Stimulated activated CD8-positive, alpha-beta memory T cell treated with anti-CD3 and anti-CD28 coated beads, Interleukin-15, amount 100 ng/mL, for 1 hour (primary cell): ENCODE measurements at regions not wholly inside any gene's neighbourhood (a gene's known extent, or its start where the extent isn't known, plus 50 kb on each side); places are given as distances from the start of the nearest gene placed in this dataset.
"Not testable (repeated sequence)": the region's sequence is repeated elsewhere in the genome, so short reads cannot be mapped to it uniquely, and the experiment has no call there.

ENCODE experiments used
- DNase-seq: peaks from one replicate; pipeline ENCODE4 v3.0.0-alpha.2; 2020; ENCODE audit warnings: low read depth

DNA sequence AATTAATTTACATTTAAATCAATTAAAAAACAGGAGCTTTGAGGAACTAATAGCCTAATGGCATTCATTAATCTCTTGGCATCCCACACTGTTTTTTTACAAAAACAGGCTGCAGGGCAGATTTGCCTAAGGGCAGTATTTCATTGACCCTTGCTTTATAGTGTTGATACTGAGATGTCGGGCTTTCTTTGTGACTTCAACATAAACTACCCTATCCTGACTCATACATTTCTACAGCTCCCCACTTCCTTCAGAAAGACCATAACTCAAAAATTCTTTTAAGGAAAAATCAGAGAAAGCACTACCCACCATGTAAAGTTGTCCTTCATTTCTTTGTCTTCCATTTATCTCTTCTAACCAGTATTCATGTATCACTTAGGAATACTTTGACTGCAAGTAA is 92.2 kb upstream of the NT5E start:
- DNase-seq: no peak

DNA sequence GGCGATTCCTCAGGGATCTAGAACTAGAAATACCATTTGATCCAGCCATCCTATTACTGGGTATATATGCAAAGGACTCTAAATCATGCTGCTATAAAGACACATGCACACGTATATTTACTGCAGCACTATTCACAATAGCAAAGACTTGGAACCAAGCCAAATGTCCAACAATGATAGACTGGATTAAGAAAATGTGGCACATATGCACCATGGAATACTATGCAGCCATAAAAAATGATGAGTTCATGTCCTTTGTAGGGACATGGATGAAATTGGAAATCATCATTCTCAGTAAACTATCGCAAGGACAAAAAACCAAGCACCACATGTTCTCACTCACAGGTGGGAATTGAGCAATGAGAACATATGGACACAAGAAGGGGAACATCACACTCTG is 93.1 kb upstream of the NT5E start:
- not testable (repeated sequence) for DNase-seq

DNA sequence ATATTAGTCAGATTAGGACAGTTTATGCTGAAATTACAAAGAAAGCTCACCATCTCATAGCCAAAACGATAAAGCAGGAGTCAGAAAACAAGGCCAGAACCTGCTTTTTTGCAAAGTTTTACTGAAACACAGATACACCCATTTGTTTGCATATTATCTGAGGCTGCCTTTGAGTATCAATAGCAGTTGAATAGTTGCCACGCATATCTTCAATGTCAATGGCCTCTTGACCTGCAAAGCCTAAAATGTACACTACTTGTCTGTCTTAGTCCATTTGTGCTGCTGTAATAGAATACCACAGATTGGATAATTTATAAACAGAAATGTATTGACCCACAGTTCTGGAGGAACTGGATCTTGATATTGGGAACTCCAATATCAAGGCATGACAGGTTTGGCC is 94.1 kb upstream of the NT5E start:
- DNase-seq: no peak

DNA sequence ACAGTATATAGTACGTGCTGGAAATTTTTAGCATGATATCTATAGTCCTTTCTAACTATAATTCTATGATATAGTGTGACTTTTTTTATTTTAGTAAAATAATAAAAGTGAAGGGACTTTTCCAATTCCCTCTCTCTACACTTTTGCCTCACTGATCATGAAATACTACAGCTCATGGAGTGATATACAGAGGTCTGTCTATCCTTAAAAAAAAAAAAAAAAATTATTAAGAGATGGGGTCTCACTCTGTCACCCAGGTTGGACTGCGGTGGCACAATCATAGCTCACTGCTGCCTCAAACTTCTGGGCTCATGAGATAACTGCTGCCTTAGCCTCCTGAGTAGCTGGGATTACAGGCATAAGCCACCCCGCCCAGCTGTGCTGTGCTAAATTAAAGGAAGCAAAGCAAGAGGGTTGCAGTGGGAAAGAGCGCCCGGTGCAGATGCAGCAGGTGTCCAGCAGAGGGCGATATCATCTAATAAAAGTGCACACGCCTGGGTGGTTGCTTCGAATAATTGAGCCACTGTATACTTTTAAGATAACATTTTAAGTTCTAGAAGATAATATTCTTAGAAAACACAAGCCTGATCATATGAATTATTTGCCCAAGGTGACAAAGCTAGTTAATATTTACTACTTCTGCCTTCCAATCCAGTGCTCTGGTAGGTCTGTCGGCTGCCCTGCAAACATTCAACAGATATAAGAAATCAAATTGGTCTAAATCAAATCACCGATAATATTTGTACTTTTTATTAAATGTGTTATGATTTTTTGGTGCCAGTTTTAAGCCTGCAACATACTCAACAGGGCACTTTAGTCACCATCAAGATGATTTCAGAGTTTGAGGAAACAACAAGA is 94.9 kb upstream of the NT5E start:
- peak; percentile 46 for DNase-seq

DNA sequence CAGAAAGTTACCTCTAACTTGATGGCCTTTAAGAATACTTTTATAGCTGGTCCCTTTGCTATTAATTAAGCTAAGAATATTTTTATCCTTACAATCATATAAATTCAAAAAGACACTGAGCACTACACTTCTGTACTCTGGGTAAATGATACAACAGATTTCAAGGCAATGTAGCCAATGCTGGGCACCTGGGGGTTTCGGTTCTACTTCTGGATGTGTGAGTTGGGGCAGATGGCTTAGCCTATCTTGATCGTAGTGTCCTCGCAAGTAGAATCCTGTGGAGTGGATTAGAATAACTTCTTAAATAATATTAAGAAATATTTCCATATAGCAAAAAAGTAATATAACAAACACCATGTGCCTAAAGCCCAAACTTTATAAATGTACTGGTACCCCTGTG is 96.9 kb upstream of the NT5E start:
- DNase-seq: no peak

DNA sequence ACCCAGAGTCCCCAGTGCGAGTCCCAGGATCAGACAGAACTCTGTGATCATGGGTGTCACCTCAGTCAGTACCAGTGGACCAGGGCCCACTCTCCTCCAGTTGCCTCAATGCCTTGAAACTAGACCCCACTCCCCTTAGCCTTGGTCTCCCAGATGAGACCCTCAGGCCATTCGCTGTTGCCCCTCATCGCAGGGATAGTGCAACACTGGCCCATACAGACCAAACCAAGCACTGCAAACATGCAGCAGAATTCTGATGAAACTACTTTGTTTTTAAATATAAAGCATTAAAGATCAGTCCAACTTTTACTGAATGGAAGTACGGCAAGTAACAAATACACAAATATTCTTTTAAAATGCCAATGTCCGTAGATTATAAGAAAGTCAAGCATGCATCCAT is 101.2 kb upstream of the NT5E start:
- DNase-seq: no peak

DNA sequence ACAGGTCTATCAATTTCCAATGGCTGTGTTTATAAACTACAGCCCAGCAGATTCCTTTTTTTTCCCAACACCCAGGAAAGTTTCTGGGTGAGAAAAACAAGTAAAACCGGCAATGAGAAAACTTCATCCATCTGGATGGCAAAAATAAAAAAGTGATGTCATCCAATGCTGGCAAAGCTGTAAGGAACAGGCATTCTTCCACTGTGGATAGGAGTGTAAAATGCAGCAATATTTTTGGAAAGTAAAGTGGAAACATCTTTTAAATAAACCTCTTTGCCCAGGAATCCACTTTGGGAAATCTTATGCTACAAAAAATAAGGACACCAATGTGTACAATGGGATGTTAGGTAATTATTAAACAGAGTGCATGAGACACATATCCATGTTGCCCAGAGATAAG is 102.1 kb upstream of the NT5E start:
- DNase-seq: no peak

DNA sequence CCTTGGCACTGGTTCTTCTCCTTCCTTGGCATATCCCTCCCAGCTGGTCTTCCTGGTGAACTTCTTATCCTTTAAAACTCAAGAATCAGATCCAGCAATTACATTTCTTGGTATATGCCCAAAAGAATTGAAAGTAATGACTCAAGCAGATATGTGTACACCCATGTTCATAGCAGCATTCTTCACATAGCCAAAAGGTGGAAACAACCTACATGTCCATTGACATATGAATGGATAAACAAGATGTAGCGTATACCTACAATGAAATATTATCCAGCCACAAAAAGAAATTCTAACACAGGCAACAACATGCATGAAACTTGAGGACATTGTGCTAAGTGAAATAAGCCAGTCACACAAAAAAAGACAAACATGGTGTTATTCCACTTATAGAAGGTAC is 103.7 kb upstream of the NT5E start:
- DNase-seq: no peak

DNA sequence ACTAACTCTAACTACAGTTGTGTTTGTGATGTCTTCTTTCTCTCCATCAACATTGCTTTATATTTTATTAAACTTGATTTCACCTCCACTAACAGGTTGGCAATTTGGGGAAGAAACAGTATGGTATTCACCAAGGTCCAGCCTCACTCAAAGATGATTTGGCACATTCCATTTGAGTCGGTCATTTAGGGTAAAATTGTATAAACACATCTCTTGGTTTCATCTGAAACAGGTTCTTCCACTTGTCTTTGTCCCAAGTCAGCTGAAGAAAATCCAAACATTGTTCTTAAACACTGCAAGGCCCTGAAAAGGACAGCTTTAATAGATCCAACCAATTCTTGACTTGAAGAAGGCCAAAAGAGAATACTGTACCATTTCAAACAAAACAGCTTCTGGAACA is 104.9 kb upstream of the NT5E start:
- no peak for DNase-seq

DNA sequence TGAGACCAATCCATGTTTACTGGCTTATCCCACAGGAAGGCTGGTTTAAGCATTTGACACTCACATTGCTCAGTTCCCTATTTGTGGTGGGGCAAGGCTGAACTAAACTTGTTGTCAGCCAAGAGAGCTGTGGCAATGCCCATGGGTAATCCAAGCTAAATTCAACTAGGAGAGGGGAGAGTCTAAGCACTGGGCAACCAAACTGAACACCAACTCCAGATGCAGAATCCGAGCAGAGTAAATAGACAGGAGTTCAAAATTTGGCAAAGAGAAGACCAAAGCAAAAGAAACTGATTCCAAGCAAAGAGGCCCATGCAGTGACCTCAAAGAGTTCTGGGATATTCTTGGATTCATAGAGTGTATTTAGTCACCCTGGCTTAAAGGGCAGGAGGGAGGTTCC is 106.5 kb upstream of the NT5E start:
- DNase-seq: no peak

DNA sequence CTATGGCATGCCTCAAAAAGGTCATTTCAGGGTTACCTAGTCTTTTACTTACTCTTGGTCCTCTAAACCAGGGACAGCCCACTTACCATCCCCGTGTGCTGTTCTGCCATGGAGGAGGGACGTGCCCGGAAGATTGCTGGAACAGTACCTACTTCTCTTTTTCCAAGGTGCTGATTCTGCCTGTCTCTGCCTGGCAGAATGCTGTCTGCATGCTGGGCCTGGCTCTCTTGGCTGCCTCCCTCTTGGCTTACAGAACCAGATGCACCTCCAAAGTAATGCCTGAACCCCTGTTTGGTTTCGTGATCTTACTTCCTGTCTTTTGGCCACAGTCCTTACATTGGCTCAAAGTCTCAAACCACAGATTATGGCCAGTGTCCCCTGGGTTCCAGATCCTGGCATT is 120.7 kb upstream of the NT5E start:
- DNase-seq: no peak

DNA sequence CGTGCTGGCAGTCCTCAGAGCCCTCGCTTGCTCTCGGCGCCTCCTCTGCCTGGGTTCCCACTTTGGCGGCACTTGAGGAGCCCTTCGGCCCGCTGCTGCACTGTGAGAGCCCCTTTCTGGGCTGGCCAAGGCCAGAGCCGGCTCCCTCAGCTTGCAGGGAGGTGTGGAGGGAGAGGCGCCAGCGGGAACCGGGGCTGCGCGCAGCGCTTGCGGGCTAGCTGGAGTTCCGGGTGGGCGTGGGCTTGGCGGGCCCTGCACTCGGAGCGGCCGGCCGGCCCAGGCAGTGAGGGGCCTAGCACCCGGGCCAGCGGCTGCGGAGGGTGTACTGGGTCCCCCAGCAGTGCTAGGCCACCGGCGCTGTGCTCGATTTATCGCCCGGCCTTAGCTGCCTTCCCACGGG is 124.1 kb upstream of the NT5E start:
- DNase-seq: not testable (repeated sequence)

DNA sequence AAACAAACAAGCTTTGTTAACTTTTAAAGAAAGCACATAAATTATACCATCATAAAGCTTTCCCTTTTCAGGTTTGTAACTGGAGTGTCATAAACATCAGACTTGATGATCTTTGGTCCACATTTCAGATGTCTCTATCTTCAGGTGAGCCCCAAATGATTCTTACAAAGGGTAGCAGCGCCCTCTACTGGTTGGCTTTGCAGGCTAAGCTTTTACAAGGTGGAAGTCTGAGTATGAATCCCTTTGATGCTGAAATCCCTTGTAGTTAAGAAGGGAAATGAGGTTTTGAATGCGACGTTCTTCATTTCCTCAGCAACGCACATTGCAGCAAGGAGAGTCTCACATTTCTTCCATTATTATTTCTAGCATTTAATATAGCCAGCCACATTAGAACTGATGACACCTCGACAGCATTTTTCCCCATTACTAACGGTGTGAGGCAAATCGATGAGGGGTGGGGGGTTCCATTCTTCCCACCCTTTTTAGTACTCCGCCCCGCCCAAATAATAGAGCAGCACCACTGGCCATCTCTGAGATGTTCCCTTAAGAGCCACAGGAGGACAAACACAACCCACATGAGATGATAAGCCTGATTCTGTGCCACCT is 126.3 kb upstream of the NT5E start:
- DNase-seq: peak; percentile 59

DNA sequence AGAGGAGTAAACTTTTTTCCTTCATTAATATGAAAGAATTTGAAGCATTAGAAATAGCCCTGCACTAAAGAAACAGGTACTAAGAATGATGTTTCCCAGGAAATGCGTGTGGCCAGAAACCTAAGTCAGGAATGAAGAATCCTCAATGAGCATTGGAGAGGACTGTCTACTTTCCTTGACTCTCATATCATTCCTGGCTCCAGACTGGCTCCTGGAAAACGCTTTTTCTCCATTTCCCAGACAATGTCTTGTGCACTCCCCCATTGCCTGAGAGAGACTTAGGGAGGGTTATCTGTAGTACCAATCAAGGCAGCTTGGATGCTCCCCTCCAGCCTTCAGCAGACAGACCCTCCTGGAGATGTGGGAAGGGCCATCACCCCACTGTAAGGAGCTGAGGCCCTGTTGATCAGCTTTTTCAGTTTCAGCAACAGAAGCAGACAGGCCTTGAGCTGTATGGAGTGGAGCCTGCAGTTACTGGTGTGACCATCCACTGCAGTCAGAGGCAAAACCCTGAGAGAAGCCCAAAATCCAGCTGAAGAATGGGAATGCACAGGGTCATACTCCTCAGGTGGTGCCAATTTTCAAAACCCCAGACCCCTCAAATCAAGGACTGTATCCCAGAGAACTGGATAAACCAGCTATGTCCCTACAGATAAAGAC is 127.3 kb upstream of the NT5E start:
- DNase-seq: no peak

DNA sequence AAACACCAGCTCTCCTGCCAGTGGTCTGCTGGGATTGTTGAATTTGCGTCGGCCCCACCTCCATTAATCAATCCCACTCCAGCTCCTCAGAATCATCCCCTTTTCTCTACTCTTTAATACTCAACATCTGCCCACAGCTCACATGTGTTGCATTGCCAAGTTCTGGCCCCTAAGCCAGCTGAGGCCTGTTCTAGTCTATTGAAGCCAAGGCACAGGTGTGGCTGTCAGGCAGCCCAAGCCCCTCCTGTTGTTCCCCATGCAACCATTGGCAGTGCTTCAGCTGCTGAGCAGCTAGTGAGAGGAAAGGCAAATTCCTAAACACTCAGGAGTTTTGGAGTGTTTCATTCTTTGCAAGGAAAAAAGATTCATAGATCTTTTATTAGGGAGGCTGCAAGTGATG is 128.0 kb upstream of the NT5E start:
- no peak for DNase-seq

DNA sequence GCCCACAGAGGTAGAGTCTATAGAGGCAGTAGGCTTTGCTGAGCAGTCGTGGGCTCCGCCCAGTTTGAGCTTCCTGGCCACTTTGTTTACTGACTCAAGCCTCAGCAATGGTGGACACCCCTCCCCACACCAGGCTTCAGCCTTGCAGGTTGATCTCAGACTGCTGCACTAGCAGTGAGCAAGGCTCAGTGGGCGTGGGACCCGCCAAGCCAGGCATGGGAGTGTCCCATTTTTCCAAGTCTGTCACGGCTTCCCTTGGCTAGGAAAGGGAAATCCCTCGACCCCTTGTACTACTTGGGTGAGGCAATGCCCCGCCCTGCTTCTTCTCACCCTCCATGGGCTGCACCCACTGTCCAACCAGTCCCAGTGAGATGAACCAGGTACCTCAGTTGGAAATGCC is 135.3 kb upstream of the NT5E start:
- DNase-seq: no peak

DNA sequence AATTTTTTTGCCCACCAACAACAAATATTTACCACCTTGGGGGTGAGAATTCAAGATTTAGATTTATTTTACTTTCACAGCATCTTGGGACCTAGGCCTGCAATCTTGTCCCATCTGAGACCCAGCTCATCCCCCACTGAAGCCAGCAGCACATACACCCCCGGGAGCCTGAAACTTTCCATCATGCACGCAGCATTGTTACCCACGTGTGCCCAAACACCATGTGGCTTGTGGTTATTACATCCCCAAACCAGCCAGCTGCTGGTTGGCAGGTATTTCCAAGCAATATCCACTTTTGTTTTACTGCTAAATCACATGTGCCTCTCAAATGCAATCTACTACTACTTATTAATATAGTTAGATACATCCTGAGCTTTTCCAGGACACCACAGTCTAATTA is 149.3 kb upstream of the NT5E start:
- no peak for DNase-seq

DNA sequence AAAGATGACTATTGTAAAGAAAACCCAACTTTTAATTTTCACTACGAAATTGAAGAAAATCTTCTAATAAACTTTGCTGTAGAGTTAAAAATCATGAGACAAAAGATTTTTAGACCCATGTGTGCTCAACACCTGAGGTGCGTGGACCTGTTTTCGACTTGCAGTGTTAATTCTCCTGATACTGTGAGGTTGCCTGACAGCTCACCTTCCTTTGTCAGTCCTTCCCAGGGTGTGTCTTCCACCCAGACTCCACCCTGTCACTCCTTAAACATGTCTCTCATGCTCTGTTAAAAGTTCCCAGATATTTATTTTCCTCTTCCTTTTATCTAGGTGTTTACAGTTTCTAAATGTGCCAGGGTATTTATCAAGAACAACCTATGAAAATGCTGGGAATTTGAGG is 151.3 kb upstream of the NT5E start:
- no peak for DNase-seq

DNA sequence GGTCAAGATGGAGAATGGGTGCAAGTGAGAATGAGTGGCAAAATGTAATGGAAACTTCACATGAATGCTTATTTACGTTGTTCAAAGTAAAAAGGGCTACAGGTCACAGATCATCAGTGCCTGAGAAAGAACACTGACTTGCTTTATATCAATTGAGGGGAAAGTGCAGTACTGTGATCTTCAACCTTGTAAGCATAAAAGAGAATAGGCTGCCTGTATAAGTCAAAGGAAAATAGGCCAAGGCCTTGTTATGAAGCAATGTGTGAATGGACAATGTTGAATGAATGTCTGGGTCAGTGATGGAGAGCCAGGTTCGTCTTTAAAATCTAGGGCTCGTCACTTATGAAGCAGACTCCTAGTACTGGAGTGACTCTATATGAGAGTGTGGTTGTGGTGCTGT is 158.6 kb upstream of the NT5E start:
- no peak for DNase-seq

DNA sequence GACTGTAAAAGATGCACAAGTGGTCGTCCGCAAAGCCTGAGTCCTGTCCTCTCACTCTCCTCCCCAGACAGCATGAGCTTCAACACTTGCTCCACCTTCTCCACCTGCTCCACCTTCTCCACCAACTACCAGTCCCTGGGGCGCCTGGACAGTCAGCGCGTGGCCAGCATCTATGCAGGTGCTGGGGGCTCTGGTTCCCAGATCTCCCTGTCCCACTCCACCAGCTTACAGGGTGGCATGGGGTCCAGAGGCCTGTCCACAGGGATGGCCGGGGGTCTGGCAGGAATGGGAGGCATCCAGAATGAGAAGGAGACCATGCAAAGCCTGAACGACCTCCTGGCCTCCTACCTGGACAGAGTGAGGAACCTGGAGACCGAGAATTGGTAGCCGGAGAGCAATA is 162.2 kb upstream of the NT5E start:
- DNase-seq: no peak

DNA sequence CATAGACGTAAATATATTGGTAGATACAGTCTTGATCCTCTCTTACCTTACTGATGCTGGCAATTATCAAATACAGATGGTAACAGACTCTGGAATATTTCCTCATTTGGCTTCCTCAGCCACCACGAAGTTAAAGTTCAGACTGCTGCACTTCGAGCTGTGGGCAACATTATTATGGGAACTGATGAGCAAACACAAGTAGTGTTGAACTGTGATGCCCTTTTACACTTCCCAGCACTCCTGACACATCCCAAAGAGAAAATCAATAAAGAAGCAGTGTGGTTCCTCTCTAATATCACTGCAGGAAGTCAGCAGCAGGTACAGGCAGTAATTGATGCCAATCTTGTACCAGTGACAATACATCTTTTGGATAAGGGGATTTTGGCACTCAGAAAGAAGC is 162.7 kb upstream of the NT5E start:
- no peak for DNase-seq

DNA sequence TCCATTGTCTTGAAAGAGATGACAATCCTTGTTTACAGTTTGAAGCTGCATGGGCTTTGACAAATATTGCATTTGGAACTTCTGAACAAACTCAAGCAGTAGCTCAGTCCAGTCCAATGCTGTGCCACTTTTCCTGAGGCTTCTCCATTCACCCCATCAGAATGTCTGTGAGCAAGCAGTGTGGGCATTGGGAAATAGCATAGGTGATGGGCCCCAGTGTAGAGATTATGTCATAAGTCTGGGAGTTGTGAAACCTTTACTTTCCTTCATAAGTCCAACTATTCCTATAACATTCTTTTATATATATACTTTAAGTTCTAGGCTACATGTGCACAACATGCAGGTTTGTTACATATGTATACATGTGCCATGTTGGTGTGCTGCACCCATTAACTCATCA is 163.4 kb upstream of the NT5E start:
- not testable (repeated sequence) for DNase-seq

DNA sequence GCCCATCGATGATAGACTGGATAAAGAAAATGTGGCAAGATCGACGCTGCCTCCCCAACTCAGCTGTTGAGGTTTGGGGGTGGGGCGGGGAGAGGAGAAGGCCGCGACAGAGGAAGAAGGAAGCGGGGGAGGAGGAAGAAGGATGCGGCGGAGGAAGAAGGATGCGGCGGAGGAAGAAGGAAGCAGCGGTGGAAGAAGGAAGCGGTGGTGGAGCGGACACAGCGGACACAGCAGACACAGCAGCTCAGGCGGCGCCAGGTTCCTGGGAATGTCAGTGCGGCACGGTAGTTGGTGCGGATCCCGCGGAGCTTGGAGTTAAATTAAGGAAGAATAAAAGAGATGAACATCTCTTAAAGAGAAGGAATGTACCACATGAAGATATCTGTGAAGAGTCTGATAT is 163.9 kb upstream of the NT5E start:
- DNase-seq: no peak

DNA sequence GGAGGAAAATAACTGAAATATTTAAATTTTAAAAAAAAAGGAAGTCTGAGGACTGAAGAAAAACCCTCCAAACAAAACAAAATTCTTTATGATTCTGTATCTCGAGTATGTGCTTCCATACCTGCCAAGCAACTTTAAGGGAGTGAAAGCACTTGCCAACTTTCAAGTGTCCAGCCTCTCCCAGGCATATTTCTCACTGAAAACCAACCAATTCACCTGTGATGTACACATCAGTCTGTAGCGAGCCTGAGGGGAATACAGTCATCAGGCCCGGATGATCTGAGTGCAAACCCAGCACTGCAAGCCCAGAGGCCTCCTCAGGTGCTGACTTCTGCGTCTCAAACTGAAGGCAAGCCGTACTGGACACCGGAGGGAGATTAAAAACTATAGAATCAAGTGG is 164.8 kb upstream of the NT5E start:
- DNase-seq: no peak
